HG03097 (cell line): ENCODE measurements at regions not wholly inside any gene's neighbourhood (a gene's known extent, or its start where the extent isn't known, plus 50 kb on each side); places are given as distances from the start of the nearest gene placed in this dataset.

Source experiments
- ATAC-seq: cut with Tn5 transposase; IDR thresholded peaks from one replicate; pipeline ENCODE4 v1.9.1; 2021; ENCODE audit not compliant: unreplicated experiment, low FRiP score

- ATAC-seq: no peak
Observed at GRCh38 chr6:135789375-135790050, 62.0 kb upstream of the PDE7B start.

DNA sequence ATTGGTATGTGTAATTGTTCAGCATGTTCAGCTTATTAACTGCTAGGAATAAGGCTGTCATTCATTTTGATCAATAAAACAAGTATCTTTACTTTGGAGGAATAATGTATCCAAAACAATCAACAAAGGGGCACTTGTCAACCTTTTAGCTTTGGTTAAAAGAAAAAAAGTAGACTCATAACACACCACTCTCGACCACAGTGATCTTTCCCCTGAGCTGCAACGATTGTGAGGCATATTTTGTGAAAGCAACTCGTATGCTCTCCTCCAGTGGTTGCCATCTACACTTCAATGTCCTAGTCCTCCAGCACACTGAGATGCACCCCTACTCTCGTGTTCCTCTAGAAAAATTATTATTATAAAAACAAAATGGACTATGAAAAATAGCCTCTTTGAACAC, 60.1 kb upstream of the PDE7B start:
- no peak for ATAC-seq

DNA sequence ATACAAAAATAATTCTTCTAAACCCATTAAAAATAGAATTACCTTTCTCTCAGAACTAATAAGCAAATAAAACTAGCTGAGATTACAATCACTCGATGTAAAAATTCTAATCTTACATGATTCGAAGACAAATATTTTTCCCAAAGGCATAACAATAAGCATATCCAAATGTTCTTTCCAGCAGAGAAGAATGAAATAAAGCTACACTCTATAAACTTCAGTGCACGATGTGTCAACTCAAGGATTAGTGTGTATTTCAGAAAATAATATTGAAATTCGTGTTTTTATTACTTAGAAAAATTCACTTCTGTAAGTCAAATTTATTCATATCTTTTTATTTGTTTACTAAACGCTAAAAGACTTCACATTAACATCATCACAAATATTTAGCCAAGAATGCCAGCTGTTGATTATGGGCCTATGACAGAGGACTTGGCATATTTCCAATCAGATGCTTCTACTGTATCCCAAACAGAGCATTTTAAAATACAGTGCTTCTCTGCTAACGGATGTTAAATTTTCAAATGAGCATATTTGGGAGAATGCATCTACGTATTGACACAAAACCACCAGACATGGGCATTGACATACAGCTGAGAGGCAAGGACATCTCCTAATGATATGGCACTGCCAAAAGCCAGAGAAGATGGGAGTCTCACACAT, 54.7 kb upstream of the PDE7B start:
- ATAC-seq: no peak

DNA sequence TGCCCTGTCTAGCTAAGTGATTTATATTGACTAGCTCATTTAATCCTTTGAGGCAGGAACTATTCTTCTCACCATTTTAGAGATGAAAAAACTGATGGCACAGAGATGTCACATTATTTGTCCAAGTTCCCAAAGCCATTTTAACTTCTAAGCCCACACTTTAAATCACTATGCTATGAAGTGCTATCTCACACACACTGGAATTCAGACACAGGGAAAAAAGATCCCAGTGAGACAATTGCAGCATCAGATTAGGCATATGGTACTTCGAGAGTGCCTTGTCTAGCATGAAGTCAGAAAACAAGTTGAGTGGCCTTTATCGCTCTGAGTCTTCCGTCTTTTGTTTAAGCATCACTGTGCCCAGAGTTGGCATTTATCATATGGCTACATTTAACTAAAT, 54.1 kb upstream of the PDE7B start:
- no peak for ATAC-seq

- ATAC-seq: no peak
Observed at GRCh38 chr6:135798751-135799515, 52.6 kb upstream of the PDE7B start.
